ENCODE measurements at regions not wholly inside any gene's neighbourhood (a gene's known extent, or its start where the extent isn't known, plus 50 kb on each side); places are given as distances from the start of the nearest gene placed in this dataset.

GRCh38 chr6:4356899-4357659 is 221.7 kb upstream of the ECI2 start:
- Histone ChIP-seq H3K27me3 (ENCODE audit: control insufficient read depth, insufficient read depth, low read length) (no peaks in the 10 kb centered on the region), H3K4me1 (ENCODE audit: control insufficient read depth, insufficient read depth, low read length) (peaks cover 12% of the 10 kb centered on the region), H3K9me3 (ENCODE audit: control insufficient read depth, insufficient read depth, low read depth, low read length) (no peaks in the 10 kb centered on the region; the same call in 1 of the 2 replicates), H3K4me3 (ENCODE audit: low read depth, low read length) (no peak overlapping the region), H3K36me3 (ENCODE audit: control insufficient read depth, insufficient read depth, low read length) (no peaks in the 10 kb centered on the region), H3K27ac (ENCODE audit: low read depth, low read length) (no peak overlapping the region), H3K9ac (ENCODE audit: low read length) (no peak overlapping the region)

- Histone ChIP-seq H3K36me3 (ENCODE audit: control insufficient read depth, insufficient read depth, low read length) (no peaks in the 10 kb centered on the region), H3K9ac (ENCODE audit: low read length) (no peak overlapping the region), H3K27ac (ENCODE audit: low read depth, low read length) (no peak overlapping the region), H3K9me3 (ENCODE audit: control insufficient read depth, insufficient read depth, low read depth, low read length) (no peaks in the 10 kb centered on the region; the same call in 1 of the 2 replicates), H3K4me1 (ENCODE audit: control insufficient read depth, insufficient read depth, low read length) (peaks cover 12% of the 10 kb centered on the region), H3K4me3 (ENCODE audit: low read depth, low read length) (no peak overlapping the region), H3K27me3 (ENCODE audit: control insufficient read depth, insufficient read depth, low read length) (no peaks in the 10 kb centered on the region)
Measured at GRCh38 chr6:4355241-4355640, 219.9 kb upstream of the ECI2 start.

- H3K9ac ChIP-seq (ENCODE audit: low read length) = no peak overlapping the region
- no peak overlapping the region for H3K27ac ChIP-seq (ENCODE audit: low read depth, low read length)
- no peak overlapping the region for H3K4me3 ChIP-seq (ENCODE audit: low read depth, low read length)
- no peaks in the 10 kb centered on the region for H3K36me3 ChIP-seq (ENCODE audit: control insufficient read depth, insufficient read depth, low read length)
- H3K4me1 ChIP-seq (ENCODE audit: control insufficient read depth, insufficient read depth, low read length) = peaks cover 9% of the 10 kb centered on the region
- H3K9me3 ChIP-seq (ENCODE audit: control insufficient read depth, insufficient read depth, low read depth, low read length) = no peaks in the 10 kb centered on the region; the same call in 1 of the 2 replicates
- H3K27me3 ChIP-seq (ENCODE audit: control insufficient read depth, insufficient read depth, low read length) = no peaks in the 10 kb centered on the region
Measured at GRCh38 chr6:4354181-4354580, 218.8 kb upstream of the ECI2 start.

GRCh38 chr6:4352731-4353130 is 217.4 kb upstream of the ECI2 start:
- no peaks in the 10 kb centered on the region for H3K27me3 ChIP-seq (ENCODE audit: control insufficient read depth, insufficient read depth, low read length)
- H3K9me3 ChIP-seq (ENCODE audit: control insufficient read depth, insufficient read depth, low read depth, low read length) = no peaks in the 10 kb centered on the region; the same call in 1 of the 2 replicates
- no peaks in the 10 kb centered on the region; the same call in 1 of the 2 replicates for H3K4me1 ChIP-seq (ENCODE audit: control insufficient read depth, insufficient read depth, low read length)
- H3K36me3 ChIP-seq (ENCODE audit: control insufficient read depth, insufficient read depth, low read length) = no peaks in the 10 kb centered on the region
- no peak overlapping the region for H3K27ac ChIP-seq (ENCODE audit: low read depth, low read length)
- H3K4me3 ChIP-seq (ENCODE audit: low read depth, low read length) = no peak overlapping the region
- H3K9ac ChIP-seq (ENCODE audit: low read length) = no peak overlapping the region

GRCh38 chr6:4352322-4352669 is 216.9 kb upstream of the ECI2 start:
- Histone ChIP-seq H3K27ac (ENCODE audit: low read depth, low read length) (no peak overlapping the region), H3K9me3 (ENCODE audit: control insufficient read depth, insufficient read depth, low read depth, low read length) (no peaks in the 10 kb centered on the region; the same call in 1 of the 2 replicates), H3K27me3 (ENCODE audit: control insufficient read depth, insufficient read depth, low read length) (no peaks in the 10 kb centered on the region), H3K4me1 (ENCODE audit: control insufficient read depth, insufficient read depth, low read length) (no peaks in the 10 kb centered on the region; the same call in 1 of the 2 replicates), H3K9ac (ENCODE audit: low read length) (no peak overlapping the region), H3K4me3 (ENCODE audit: low read depth, low read length) (no peak overlapping the region), H3K36me3 (ENCODE audit: control insufficient read depth, insufficient read depth, low read length) (no peaks in the 10 kb centered on the region)

- Histone ChIP-seq H3K9me3 (ENCODE audit: control insufficient read depth, insufficient read depth, low read depth, low read length) (no peaks in the 10 kb centered on the region; the same call in 1 of the 2 replicates), H3K36me3 (ENCODE audit: control insufficient read depth, insufficient read depth, low read length) (no peaks in the 10 kb centered on the region), H3K27me3 (ENCODE audit: control insufficient read depth, insufficient read depth, low read length) (no peaks in the 10 kb centered on the region), H3K4me3 (ENCODE audit: low read depth, low read length) (no peak overlapping the region), H3K4me1 (ENCODE audit: control insufficient read depth, insufficient read depth, low read length) (no peaks in the 10 kb centered on the region; the same call in 1 of the 2 replicates), H3K27ac (ENCODE audit: low read depth, low read length) (no peak overlapping the region), H3K9ac (ENCODE audit: low read length) (no peak overlapping the region)
Measured at GRCh38 chr6:4351520-4352321, 216.3 kb upstream of the ECI2 start.

- Histone ChIP-seq H3K27me3 (ENCODE audit: control insufficient read depth, insufficient read depth, low read length) (no peaks in the 10 kb centered on the region), H3K9ac (ENCODE audit: low read length) (no peak overlapping the region), H3K9me3 (ENCODE audit: control insufficient read depth, insufficient read depth, low read depth, low read length) (no peaks in the 10 kb centered on the region; the same call in 1 of the 2 replicates), H3K36me3 (ENCODE audit: control insufficient read depth, insufficient read depth, low read length) (no peaks in the 10 kb centered on the region), H3K4me1 (ENCODE audit: control insufficient read depth, insufficient read depth, low read length) (no peaks in the 10 kb centered on the region; the same call in 1 of the 2 replicates), H3K4me3 (ENCODE audit: low read depth, low read length) (no peak overlapping the region), H3K27ac (ENCODE audit: low read depth, low read length) (no peak overlapping the region)
Measured at GRCh38 chr6:4350567-4351519, 215.5 kb upstream of the ECI2 start.

GRCh38 chr6:4349931-4350330 is 214.6 kb upstream of the ECI2 start:
- H3K9ac ChIP-seq (ENCODE audit: low read length) = no peak overlapping the region
- H3K36me3 ChIP-seq (ENCODE audit: control insufficient read depth, insufficient read depth, low read length) = no peaks in the 10 kb centered on the region
- no peaks in the 10 kb centered on the region; the same call in 1 of the 2 replicates for H3K9me3 ChIP-seq (ENCODE audit: control insufficient read depth, insufficient read depth, low read depth, low read length)
- H3K4me3 ChIP-seq (ENCODE audit: low read depth, low read length) = no peak overlapping the region
- H3K27ac ChIP-seq (ENCODE audit: low read depth, low read length) = no peak overlapping the region
- H3K4me1 ChIP-seq (ENCODE audit: control insufficient read depth, insufficient read depth, low read length) = no peaks in the 10 kb centered on the region; the same call in 1 of the 2 replicates
- H3K27me3 ChIP-seq (ENCODE audit: control insufficient read depth, insufficient read depth, low read length) = no peaks in the 10 kb centered on the region

GRCh38 chr6:4349323-4349722 is 213.9 kb upstream of the ECI2 start:
- Histone ChIP-seq H3K4me1 (ENCODE audit: control insufficient read depth, insufficient read depth, low read length) (no peaks in the 10 kb centered on the region; the same call in 1 of the 2 replicates), H3K27me3 (ENCODE audit: control insufficient read depth, insufficient read depth, low read length) (no peaks in the 10 kb centered on the region), H3K9ac (ENCODE audit: low read length) (no peak overlapping the region), H3K9me3 (ENCODE audit: control insufficient read depth, insufficient read depth, low read depth, low read length) (no peaks in the 10 kb centered on the region; the same call in 1 of the 2 replicates), H3K27ac (ENCODE audit: low read depth, low read length) (no peak overlapping the region), H3K36me3 (ENCODE audit: control insufficient read depth, insufficient read depth, low read length) (no peaks in the 10 kb centered on the region), H3K4me3 (ENCODE audit: low read depth, low read length) (no peak overlapping the region)

- Histone ChIP-seq H3K4me3 (ENCODE audit: low read depth, low read length) (no peak overlapping the region), H3K4me1 (ENCODE audit: control insufficient read depth, insufficient read depth, low read length) (no peaks in the 10 kb centered on the region; the same call in 1 of the 2 replicates)
Measured at GRCh38 chr6:4348462-4349112, 213.2 kb upstream of the ECI2 start.

More at GRCh38 chr6:4348462-4349112, 213.2 kb upstream of the ECI2 start:
- Histone ChIP-seq H3K9me3 (ENCODE audit: control insufficient read depth, insufficient read depth, low read depth, low read length) (no peaks in the 10 kb centered on the region; the same call in 1 of the 2 replicates), H3K27me3 (ENCODE audit: control insufficient read depth, insufficient read depth, low read length) (no peaks in the 10 kb centered on the region), H3K9ac (ENCODE audit: low read length) (no peak overlapping the region), H3K27ac (ENCODE audit: low read depth, low read length) (no peak overlapping the region), H3K36me3 (ENCODE audit: control insufficient read depth, insufficient read depth, low read length) (no peaks in the 10 kb centered on the region)

Measured in HUES6 (cell line).